ENCODE measurements at regions not wholly inside any gene's neighbourhood (a gene's known extent, or its start where the extent isn't known, plus 50 kb on each side); places are given as distances from the start of the nearest gene placed in this dataset.

- Histone ChIP-seq H3K27me3 (replicated peaks; ENCODE audit: insufficient read depth, low read length) (no peaks in the 10 kb centered on the region), H3K36me3 (replicated peaks; ENCODE audit: insufficient read depth, low read length) (no peaks in the 10 kb centered on the region), H3K9me2 (replicated peaks; ENCODE audit: insufficient read depth, low read length) (no peaks in the 10 kb centered on the region), H3K9me3 (replicated peaks; ENCODE audit: insufficient read depth, low read length) (no peaks in the 10 kb centered on the region), H3K4me3 (ENCODE audit: low read length) (no peak overlapping the region), H4K20me1 (ENCODE audit: insufficient read depth, low read length) (no peaks in the 10 kb centered on the region), H3K4me2 (ENCODE audit: low read depth, low read length) (no peak overlapping the region), H3K79me2 (ENCODE audit: low read length) (no peaks in the 10 kb centered on the region), H3F3A (ENCODE audit: insufficient read depth, low read length) (no peaks in the 10 kb centered on the region), H2AFZ (ENCODE audit: low read length) (no peak overlapping the region), H3K4me1 (ENCODE audit: low read length) (no peaks in the 10 kb centered on the region), H3K27ac (ENCODE audit: low read length) (no peak overlapping the region), H3K9ac (ENCODE audit: low read length) (no peak overlapping the region)
- TF ChIP-seq EZH2 (optimal IDR thresholded peaks at IDR 0.05; ENCODE audit: low read depth, low read length) = no peak
- no peak for TF ChIP-seq CTCF (IDR thresholded peaks at IDR 0.05; ENCODE audit: low read length)
- no peak for TF ChIP-seq EZH2phosphoT487 (IDR thresholded peaks at IDR 0.05; ENCODE audit: low read length)
- DNase-seq = no peak
Measured at GRCh38 chr15:96699871-96700401, 369.4 kb downstream of the NR2F2 start.

- Histone ChIP-seq H3F3A (ENCODE audit: insufficient read depth, low read length) (no peaks in the 10 kb centered on the region), H2AFZ (ENCODE audit: low read length) (no peak overlapping the region), H4K20me1 (ENCODE audit: insufficient read depth, low read length) (no peaks in the 10 kb centered on the region), H3K27ac (ENCODE audit: low read length) (no peak overlapping the region), H3K4me1 (ENCODE audit: low read length) (no peaks in the 10 kb centered on the region), H3K79me2 (ENCODE audit: low read length) (no peaks in the 10 kb centered on the region), H3K9me3 (replicated peaks; ENCODE audit: insufficient read depth, low read length) (no peaks in the 10 kb centered on the region), H3K4me2 (ENCODE audit: low read depth, low read length) (no peak overlapping the region), H3K4me3 (ENCODE audit: low read length) (no peak overlapping the region), H3K9me2 (replicated peaks; ENCODE audit: insufficient read depth, low read length) (no peaks in the 10 kb centered on the region), H3K9ac (ENCODE audit: low read length) (no peak overlapping the region), H3K27me3 (replicated peaks; ENCODE audit: insufficient read depth, low read length) (no peaks in the 10 kb centered on the region), H3K36me3 (replicated peaks; ENCODE audit: insufficient read depth, low read length) (no peaks in the 10 kb centered on the region)
- TF ChIP-seq EZH2 (optimal IDR thresholded peaks at IDR 0.05; ENCODE audit: low read depth, low read length) (no peak), CTCF (IDR thresholded peaks at IDR 0.05; ENCODE audit: low read length) (no peak), EZH2phosphoT487 (IDR thresholded peaks at IDR 0.05; ENCODE audit: low read length) (no peak)
- DNase-seq = no peak
Measured at GRCh38 chr15:96700555-96700954, 370.1 kb downstream of the NR2F2 start.

- Histone ChIP-seq H3K9me2 (replicated peaks; ENCODE audit: insufficient read depth, low read length) (no peaks in the 10 kb centered on the region), H4K20me1 (ENCODE audit: insufficient read depth, low read length) (no peaks in the 10 kb centered on the region), H3K36me3 (replicated peaks; ENCODE audit: insufficient read depth, low read length) (no peaks in the 10 kb centered on the region), H3K9ac (ENCODE audit: low read length) (no peak overlapping the region), H3K27ac (ENCODE audit: low read length) (no peak overlapping the region), H2AFZ (ENCODE audit: low read length) (no peak overlapping the region), H3K9me3 (replicated peaks; ENCODE audit: insufficient read depth, low read length) (no peaks in the 10 kb centered on the region), H3K79me2 (ENCODE audit: low read length) (no peaks in the 10 kb centered on the region), H3K4me2 (ENCODE audit: low read depth, low read length) (no peak overlapping the region), H3F3A (ENCODE audit: insufficient read depth, low read length) (no peaks in the 10 kb centered on the region), H3K4me1 (ENCODE audit: low read length) (no peaks in the 10 kb centered on the region), H3K27me3 (replicated peaks; ENCODE audit: insufficient read depth, low read length) (no peaks in the 10 kb centered on the region), H3K4me3 (ENCODE audit: low read length) (no peak overlapping the region)
- TF ChIP-seq CTCF (IDR thresholded peaks at IDR 0.05; ENCODE audit: low read length) = no peak
- no peak for TF ChIP-seq EZH2phosphoT487 (IDR thresholded peaks at IDR 0.05; ENCODE audit: low read length)
- no peak for TF ChIP-seq EZH2 (optimal IDR thresholded peaks at IDR 0.05; ENCODE audit: low read depth, low read length)
- DNase-seq = no peak
Measured at GRCh38 chr15:96701443-96701842, 370.9 kb downstream of the NR2F2 start.

All from MM.1S (cell line).